Tibial artery (tissue), 4 donors: ENCODE measurements at regions not wholly inside any gene's neighbourhood (a gene's known extent, or its start where the extent isn't known, plus 50 kb on each side); places are given as distances from the start of the nearest gene placed in this dataset.

Experiments
- DNase-seq, 2 donors: peaks; one replicate each; pipeline ENCODE4 v3.0.0-alpha.2; 2019
- H3K27ac ChIP-seq, 2 donors: fragments of 200-600 bp; sonication (generic) in 1 of 2; 1 replicate in 1 of 2; 2 replicates in 1 of 2; pipeline ENCODE4 v1.5.1; 2018 to 2019; ENCODE audit warnings: mild to moderate bottlenecking in 1 of 2
- H3K27me3 ChIP-seq, 2 donors: fragments of 200-600 bp; sonication (generic) in 1 of 2; one replicate each; pipeline versions ENCODE4 v1.5.1 to v1.6.0; 2016 to 2019
- H3K36me3 ChIP-seq, 3 donors: fragments of 200-600 bp; sonication (generic) in 2 of 3; one replicate each; pipeline ENCODE4 v1.5.1; 2016 to 2019; ENCODE audit warnings: mild to moderate bottlenecking in 2 of 3
- H3K4me1 ChIP-seq, 4 donors: fragments of 200-600 bp; sonication (generic) in 2 of 4; 1 replicate in 3 of 4; 2 replicates in 1 of 4; pipeline ENCODE4 v1.5.1; 2016 to 2019
- H3K4me3 ChIP-seq, 2 donors: fragments of 200-600 bp; sonication (generic) in 1 of 2; 1 replicate in 1 of 2; 2 replicates in 1 of 2; pipeline ENCODE4 v1.5.1; 2018 to 2019; ENCODE audit warnings: mild to moderate bottlenecking in 2 of 2
- H3K9me3 ChIP-seq, 3 donors: fragments of 200-600 bp; sonication (generic) in 1 of 3; one replicate each; pipeline ENCODE4 v1.5.1; 2016 to 2019
- CTCF ChIP-seq, 2 experiments: fragments of 200-600 bp in 1 of 2; fragments of 450-650 bp in 1 of 2; IDR thresholded peaks; one replicate each; pipeline ENCODE4 v1.5.1; 2017 to 2019; ENCODE audit warnings: antibody characterized with exemption in 2 of 2, mild to moderate bottlenecking in 1 of 2, moderate library complexity in 1 of 2
- intact Hi-C: fragments of 100-400 bp; cut with DNase I; formaldehyde crosslinking; loops from one replicate; pipeline ENCODE4 v1.15.0; 2023; ENCODE audit warnings: low total_unique reads

GRCh38 chr1:208565756-208566440 is 321.7 kb upstream of the PLXNA2 start:
- Histone ChIP-seq H3K27me3 (no peaks in the 10 kb centered on the region), H3K9me3 (peaks cover 0 to 7% (median 0%) of the 10 kb centered on the region in 3 donors), H3K36me3 (no peaks in the 10 kb centered on the region), H3K4me1 (no peaks in the 10 kb centered on the region), H3K27ac (no peak overlapping the region), H3K4me3 (no peak overlapping the region)
- no peak for TF ChIP-seq CTCF (IDR thresholded peaks at IDR 0.05)
- intact Hi-C loops: no loop called here
- DNase-seq: no peak

GRCh38 chr1:208569181-208569580 is 325.0 kb upstream of the PLXNA2 start:
- TF ChIP-seq CTCF (IDR thresholded peaks at IDR 0.05): no peak
- peaks cover 0 to 7% (median 0%) of the 10 kb centered on the region in 3 donors for H3K9me3 ChIP-seq
- H3K36me3 ChIP-seq: no peaks in the 10 kb centered on the region
- no peaks in the 10 kb centered on the region for H3K27me3 ChIP-seq
- intact Hi-C loops: no loop called here
- no peak overlapping the region for H3K4me3 ChIP-seq
- no peaks in the 10 kb centered on the region for H3K4me1 ChIP-seq
- no peak for DNase-seq
- H3K27ac ChIP-seq: no peak overlapping the region

GRCh38 chr1:208570362-208570761 is 326.2 kb upstream of the PLXNA2 start:
- TF ChIP-seq CTCF (IDR thresholded peaks at IDR 0.05): no peak
- Histone ChIP-seq H3K4me1 (no peaks in the 10 kb centered on the region), H3K36me3 (no peaks in the 10 kb centered on the region), H3K27me3 (no peaks in the 10 kb centered on the region), H3K4me3 (no peak overlapping the region), H3K27ac (no peak overlapping the region), H3K9me3 (peaks cover 0 to 7% (median 0%) of the 10 kb centered on the region in 3 donors)
- intact Hi-C loops: no loop called here
- no peak for DNase-seq

- no peak for TF ChIP-seq CTCF (IDR thresholded peaks at IDR 0.05)
- H3K9me3 ChIP-seq: no peaks in the 10 kb centered on the region
- intact Hi-C loops: no loop called here
- no peak overlapping the region for H3K4me3 ChIP-seq
- no peak for DNase-seq
- no peak overlapping the region for H3K27ac ChIP-seq
- H3K27me3 ChIP-seq: no peaks in the 10 kb centered on the region
- peaks cover 0 to 4% (median 0%) of the 10 kb centered on the region in 4 donors for H3K4me1 ChIP-seq
- H3K36me3 ChIP-seq: no peaks in the 10 kb centered on the region
These were observed 332.2 kb upstream of the PLXNA2 start for GRCh38 chr1:208576425-208576824.

GRCh38 chr1:208577381-208577905 is 333.3 kb upstream of the PLXNA2 start:
- Histone ChIP-seq H3K4me3 (no peak overlapping the region), H3K4me1 (peaks cover 0 to 4% (median 0%) of the 10 kb centered on the region in 4 donors), H3K36me3 (no peaks in the 10 kb centered on the region), H3K27ac (no peak overlapping the region), H3K9me3 (no peaks in the 10 kb centered on the region), H3K27me3 (no peaks in the 10 kb centered on the region)
- no peak for TF ChIP-seq CTCF (IDR thresholded peaks at IDR 0.05)
- intact Hi-C loops: no loop called here
- no peak for DNase-seq
